ENCODE measurements at regions not wholly inside any gene's neighbourhood (a gene's known extent, or its start where the extent isn't known, plus 50 kb on each side); places are given as distances from the start of the nearest gene placed in this dataset.

GRCh38 chr10:4651404-4652037 is 174.5 kb upstream of the AKR1E2 start:
- no peaks in the 10 kb centered on the region for H3K27me3 Mint-ChIP-seq
- H3K9me3 ChIP-seq = no peaks in the 10 kb centered on the region
- H3K9me3 Mint-ChIP-seq = no peaks in the 10 kb centered on the region
- H3K27me3 ChIP-seq (replicated peaks in 1 of 2; ENCODE audit: control insufficient read depth in 2 of 2, extremely low read depth in 1 of 2, insufficient read depth in 2 of 2, low read length in 1 of 2) = no peaks in the 10 kb centered on the region
- no peak for DNase-seq
- peaks cover 0 to 23% (median 13%) of the 10 kb centered on the region in 3 donors for H3K4me1 Mint-ChIP-seq
- CTCF ChIA-PET = interaction anchor here in 1 of 2 donors (0.6 kb wide), 1 partner anchor 1470 kb away, joined by 3 read pairs; no protein-coding TSS in a partner anchor
- no peak overlapping the region for H3K4me3 Mint-ChIP-seq
- peak overlapping the region in 1 of 2 donors; percentile 22 for H3K27ac Mint-ChIP-seq
- H3K4me3 ChIP-seq (ENCODE audit: control insufficient read depth in 1 of 2, extremely low read depth in 1 of 2, low read length in 1 of 2) = no peak overlapping the region
- POLR2A ChIA-PET = no interaction called here
- peaks cover 0 to 4% of the 10 kb centered on the region in 2 experiments for H3K4me1 ChIP-seq (ENCODE audit: control insufficient read depth in 1 of 2, extremely low read depth in 1 of 2, insufficient read depth in 2 of 2, low read length in 2 of 2)
- no peaks in the 10 kb centered on the region for H3K36me3 ChIP-seq (ENCODE audit: control insufficient read depth in 2 of 2, extremely low read depth in 1 of 2, insufficient read depth in 1 of 2, low read length in 1 of 2)
- WGBS (ENCODE audit: insufficient coverage) = no CpG with 5 or more reads among the region's 5 CpGs
- no peaks in the 10 kb centered on the region for H3K36me3 Mint-ChIP-seq
- ATAC-seq (replicated peaks in 1 of 4) = peak in 1 of 4 experiments; percentile 58
- H3K27ac ChIP-seq (ENCODE audit: low read length) = no peak overlapping the region

GRCh38 chr10:4650582-4650981 is 175.4 kb upstream of the AKR1E2 start:
- no peak for ATAC-seq (replicated peaks in 1 of 4)
- CTCF ChIA-PET = no interaction called here
- Histone ChIP-seq H3K9me3 (no peaks in the 10 kb centered on the region), H3K27ac (ENCODE audit: low read length) (no peak overlapping the region), H3K27me3 (replicated peaks in 1 of 2; ENCODE audit: control insufficient read depth in 2 of 2, extremely low read depth in 1 of 2, insufficient read depth in 2 of 2, low read length in 1 of 2) (no peaks in the 10 kb centered on the region), H3K36me3 (ENCODE audit: control insufficient read depth in 2 of 2, extremely low read depth in 1 of 2, insufficient read depth in 1 of 2, low read length in 1 of 2) (no peaks in the 10 kb centered on the region), H3K4me3 (ENCODE audit: control insufficient read depth in 1 of 2, extremely low read depth in 1 of 2, low read length in 1 of 2) (no peak overlapping the region), H3K4me1 (ENCODE audit: control insufficient read depth in 1 of 2, extremely low read depth in 1 of 2, insufficient read depth in 2 of 2, low read length in 2 of 2) (peaks cover 0 to 4% of the 10 kb centered on the region in 2 experiments)
- Mint-ChIP-seq H3K27ac (no peak overlapping the region), H3K9me3 (no peaks in the 10 kb centered on the region), H3K4me1 (peaks cover 0 to 23% (median 13%) of the 10 kb centered on the region in 3 donors), H3K36me3 (no peaks in the 10 kb centered on the region), H3K27me3 (no peaks in the 10 kb centered on the region), H3K4me3 (no peak overlapping the region)
- 97% methylated on average over 5 of the region's 6 CpGs for WGBS (ENCODE audit: insufficient coverage)
- DNase-seq = no peak
- POLR2A ChIA-PET = no interaction called here

GRCh38 chr10:4649886-4650508 is 176.0 kb upstream of the AKR1E2 start:
- no peaks in the 10 kb centered on the region for H3K36me3 Mint-ChIP-seq
- no peaks in the 10 kb centered on the region for H3K9me3 Mint-ChIP-seq
- H3K36me3 ChIP-seq (ENCODE audit: control insufficient read depth in 2 of 2, extremely low read depth in 1 of 2, insufficient read depth in 1 of 2, low read length in 1 of 2) = no peaks in the 10 kb centered on the region
- H3K27ac ChIP-seq (ENCODE audit: low read length) = no peak overlapping the region
- no peaks in the 10 kb centered on the region for H3K27me3 Mint-ChIP-seq
- peaks cover 0 to 4% of the 10 kb centered on the region in 2 experiments for H3K4me1 ChIP-seq (ENCODE audit: control insufficient read depth in 1 of 2, extremely low read depth in 1 of 2, insufficient read depth in 2 of 2, low read length in 2 of 2)
- H3K4me1 Mint-ChIP-seq = peaks cover 0 to 23% (median 13%) of the 10 kb centered on the region in 3 donors
- H3K27ac Mint-ChIP-seq = no peak overlapping the region
- no peak overlapping the region for H3K4me3 ChIP-seq (ENCODE audit: control insufficient read depth in 1 of 2, extremely low read depth in 1 of 2, low read length in 1 of 2)
- CTCF ChIA-PET = no interaction called here
- no peak overlapping the region for H3K4me3 Mint-ChIP-seq
- no CpG with 5 or more reads among the region's 3 CpGs for WGBS (ENCODE audit: insufficient coverage)
- no peaks in the 10 kb centered on the region for H3K27me3 ChIP-seq (replicated peaks in 1 of 2; ENCODE audit: control insufficient read depth in 2 of 2, extremely low read depth in 1 of 2, insufficient read depth in 2 of 2, low read length in 1 of 2)
- H3K9me3 ChIP-seq = no peaks in the 10 kb centered on the region
- ATAC-seq (replicated peaks in 1 of 4) (no peak), DNase-seq (no peak)
- POLR2A ChIA-PET = no interaction called here

- Histone ChIP-seq H3K27me3 (replicated peaks in 1 of 2; ENCODE audit: control insufficient read depth in 2 of 2, extremely low read depth in 1 of 2, insufficient read depth in 2 of 2, low read length in 1 of 2) (no peaks in the 10 kb centered on the region), H3K36me3 (ENCODE audit: control insufficient read depth in 2 of 2, extremely low read depth in 1 of 2, insufficient read depth in 1 of 2, low read length in 1 of 2) (no peaks in the 10 kb centered on the region), H3K4me1 (ENCODE audit: control insufficient read depth in 1 of 2, extremely low read depth in 1 of 2, insufficient read depth in 2 of 2, low read length in 2 of 2) (peaks cover 0 to 4% of the 10 kb centered on the region in 2 experiments), H3K27ac (ENCODE audit: low read length) (no peak overlapping the region), H3K4me3 (ENCODE audit: control insufficient read depth in 1 of 2, extremely low read depth in 1 of 2, low read length in 1 of 2) (no peak overlapping the region), H3K9me3 (no peaks in the 10 kb centered on the region)
- peaks cover 0 to 23% (median 13%) of the 10 kb centered on the region in 3 donors for H3K4me1 Mint-ChIP-seq
- no peaks in the 10 kb centered on the region for H3K36me3 Mint-ChIP-seq
- CTCF ChIA-PET = no interaction called here
- no peaks in the 10 kb centered on the region for H3K9me3 Mint-ChIP-seq
- H3K27me3 Mint-ChIP-seq = no peaks in the 10 kb centered on the region
- no peak overlapping the region for H3K4me3 Mint-ChIP-seq
- ATAC-seq (replicated peaks in 1 of 4) (no peak), DNase-seq (no peak)
- POLR2A ChIA-PET = no interaction called here
- no peak overlapping the region for H3K27ac Mint-ChIP-seq
Observed at GRCh38 chr10:4649471-4649870, 176.5 kb upstream of the AKR1E2 start.

GRCh38 chr10:4648999-4649398 is 177.0 kb upstream of the AKR1E2 start:
- Mint-ChIP-seq H3K27ac (no peak overlapping the region), H3K4me1 (peaks cover 0 to 23% (median 13%) of the 10 kb centered on the region in 3 donors), H3K36me3 (no peaks in the 10 kb centered on the region), H3K27me3 (no peaks in the 10 kb centered on the region), H3K4me3 (no peak overlapping the region), H3K9me3 (no peaks in the 10 kb centered on the region)
- CTCF ChIA-PET = no interaction called here
- Histone ChIP-seq H3K4me1 (ENCODE audit: control insufficient read depth in 1 of 2, extremely low read depth in 1 of 2, insufficient read depth in 2 of 2, low read length in 2 of 2) (peaks cover 0 to 4% of the 10 kb centered on the region in 2 experiments), H3K27me3 (replicated peaks in 1 of 2; ENCODE audit: control insufficient read depth in 2 of 2, extremely low read depth in 1 of 2, insufficient read depth in 2 of 2, low read length in 1 of 2) (no peaks in the 10 kb centered on the region), H3K36me3 (ENCODE audit: control insufficient read depth in 2 of 2, extremely low read depth in 1 of 2, insufficient read depth in 1 of 2, low read length in 1 of 2) (no peaks in the 10 kb centered on the region), H3K4me3 (ENCODE audit: control insufficient read depth in 1 of 2, extremely low read depth in 1 of 2, low read length in 1 of 2) (no peak overlapping the region), H3K9me3 (no peaks in the 10 kb centered on the region), H3K27ac (ENCODE audit: low read length) (no peak overlapping the region)
- DNase-seq (no peak), ATAC-seq (replicated peaks in 1 of 4) (no peak)
- 100% methylated on average over 3 of the region's 3 CpGs for WGBS (ENCODE audit: insufficient coverage)
- POLR2A ChIA-PET = no interaction called here

- H3K36me3 ChIP-seq (ENCODE audit: control insufficient read depth in 2 of 2, extremely low read depth in 1 of 2, insufficient read depth in 1 of 2, low read length in 1 of 2) = no peaks in the 10 kb centered on the region
- no peaks in the 10 kb centered on the region for H3K27me3 Mint-ChIP-seq
- ChIA-PET CTCF (interaction anchor here in 1 of 2 donors (0.7 kb wide), 1 partner anchor 9 kb away, joined by 5 read pairs; no protein-coding TSS in a partner anchor), POLR2A (interaction anchor here in 1 of 2 donors (0.6 kb wide), 1 partner anchor 369 kb away, joined by 4 read pairs; no protein-coding TSS in a partner anchor)
- DNase-seq (no peak), ATAC-seq (replicated peaks in 1 of 4) (no peak)
- H3K27me3 ChIP-seq (replicated peaks in 1 of 2; ENCODE audit: control insufficient read depth in 2 of 2, extremely low read depth in 1 of 2, insufficient read depth in 2 of 2, low read length in 1 of 2) = no peaks in the 10 kb centered on the region
- peaks cover 0 to 4% of the 10 kb centered on the region in 2 experiments for H3K4me1 ChIP-seq (ENCODE audit: control insufficient read depth in 1 of 2, extremely low read depth in 1 of 2, insufficient read depth in 2 of 2, low read length in 2 of 2)
- WGBS (ENCODE audit: insufficient coverage) = no CpG with 5 or more reads among the region's 3 CpGs
- no peaks in the 10 kb centered on the region for H3K9me3 ChIP-seq
- H3K27ac Mint-ChIP-seq = no peak overlapping the region
- no peak overlapping the region for H3K27ac ChIP-seq (ENCODE audit: low read length)
- no peak overlapping the region for H3K4me3 ChIP-seq (ENCODE audit: control insufficient read depth in 1 of 2, extremely low read depth in 1 of 2, low read length in 1 of 2)
- H3K36me3 Mint-ChIP-seq = no peaks in the 10 kb centered on the region
- H3K4me3 Mint-ChIP-seq = no peak overlapping the region
- no peaks in the 10 kb centered on the region for H3K9me3 Mint-ChIP-seq
- peaks cover 0 to 18% (median 13%) of the 10 kb centered on the region in 3 donors for H3K4me1 Mint-ChIP-seq
Observed at GRCh38 chr10:4647109-4647785, 178.8 kb upstream of the AKR1E2 start.
